ENCODE measurements at regions not wholly inside any gene's neighbourhood (a gene's known extent, or its start where the extent isn't known, plus 50 kb on each side); places are given as distances from the start of the nearest gene placed in this dataset.

DNA sequence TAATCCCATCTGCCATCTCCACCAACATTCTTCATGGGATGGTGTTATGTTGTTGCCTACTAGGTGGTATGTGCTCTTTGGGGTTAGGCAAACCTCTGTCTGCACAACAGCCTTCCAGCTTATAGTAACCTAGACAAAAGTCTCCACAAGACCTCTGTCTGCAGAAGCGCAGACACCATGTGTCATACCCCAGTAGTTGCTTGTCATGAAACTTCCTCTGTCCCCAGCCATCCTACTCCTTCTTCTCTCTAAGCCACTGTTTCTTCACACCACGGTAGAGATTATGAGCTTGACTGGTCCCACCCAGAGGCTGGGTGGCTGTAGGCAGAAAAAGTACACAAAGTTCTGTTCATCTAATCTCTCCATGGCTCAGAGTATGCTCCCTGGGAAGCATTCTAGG, 100.3 kb downstream of the MAF start:
- TF ChIP-seq ZNF384 (IDR thresholded peaks at IDR 0.05) (no peak), SP1 (IDR thresholded peaks at IDR 0.05) (no peak), ELF4 (IDR thresholded peaks at IDR 0.05) (no peak), BHLHE40 (IDR thresholded peaks at IDR 0.05; ENCODE audit: borderline replicate concordance) (no peak), FOXM1 (IDR thresholded peaks at IDR 0.05; ENCODE audit: borderline replicate concordance) (no peak), SUZ12 (IDR thresholded peaks at IDR 0.05) (no peak), FOXA1 (IDR thresholded peaks at IDR 0.05) (no peak), LEF1 (IDR thresholded peaks at IDR 0.05; ENCODE audit: borderline replicate concordance) (no peak), TARDBP (IDR thresholded peaks at IDR 0.05) (no peak)

Data from HEK293T (cell line).